K562 (cell line): ENCODE measurements at regions not wholly inside any gene's neighbourhood (a gene's known extent, or its start where the extent isn't known, plus 50 kb on each side); places are given as distances from the start of the nearest gene placed in this dataset.

Experiments used
- ATAC-seq: fragments of 200-7000 bp; cut with Tn5 transposase; 3 replicates; pipeline ENCODE4 v1.9.1; 2020; ENCODE audit warnings: moderate library complexity
- BruUV-seq: library from RNA; stranded (reverse); fragments of 400-500 nt; replicated peaks from 2 replicates; lab custom pipeline; 2021; lab: Mats Ljungman, UMichigan
- CTCF ChIA-PET: fragments of 300-600 bp; formaldehyde crosslinking; extraction: SDS; loops from one replicate; lab custom pipeline; 2021; ENCODE audit warnings: low intra/inter-chr PET ratio; lab: Yijun Ruan, JAX
- POLR2A ChIA-PET: fragments of 300-600, 350-650 bp; sonication (Branson Sonifier 250); formaldehyde crosslinking; extraction: SDS; loops from one replicate; lab custom pipeline; 2021; ENCODE audit warnings: antibody characterized with exemption, inconsistent platforms; lab: Yijun Ruan, JAX
- DNase-seq, 4 experiments: peaks; one replicate each; pipeline versions ENCODE4 v3.0.0 to v3.0.0-alpha.2; 2011 to 2018; ENCODE audit warnings: low spot score in 3 of 4, mixed read lengths in 3 of 4; ENCODE audit errors: extremely low read depth in 1 of 4
- FAIRE-seq: peaks from 2 replicates; lab custom pipeline; 2011; peaks lifted over from hg19 to GRCh38; lab: Jason Lieb, UNC
- H2AFZ ChIP-seq: 2 replicates; pipeline ENCODE4 v1.6.0; 2011; ENCODE audit warnings: low read depth, low read length, control low read depth, inconsistent platforms
- H3K27ac ChIP-seq: fragments of 200-600 bp; 3 replicates; pipeline ENCODE4 v1.8.0; 2011; ENCODE audit warnings: low read depth, mild to moderate bottlenecking, control low read depth, inconsistent platforms, low read length, moderate library complexity, mixed read lengths; ENCODE audit errors: extremely low read depth
- H3K27me3 ChIP-seq, 2 experiments: fragments of 300-600 bp in 1 of 2; 2 replicates in 1 of 2; 3 replicates in 1 of 2; pipeline versions ENCODE4 v1.6.0 to v1.8.0; 2011; ENCODE audit warnings: inconsistent platforms in 2 of 2, low read length in 2 of 2, mild to moderate bottlenecking in 1 of 2, mixed read lengths in 1 of 2, moderate library complexity in 1 of 2; ENCODE audit not compliant: control insufficient read depth in 2 of 2, insufficient read depth in 2 of 2
- H3K36me3 ChIP-seq: fragments of 300-600 bp; 3 replicates; pipeline ENCODE4 v1.8.0; 2011; ENCODE audit warnings: mild to moderate bottlenecking, low read length, inconsistent platforms; ENCODE audit not compliant: control insufficient read depth, insufficient read depth
- H3K4me1 ChIP-seq, 2 experiments: fragments of 200-600 bp in 1 of 2; replicated peaks in 1 of 2; 2 replicates in 1 of 2; 3 replicates in 1 of 2; pipeline versions ENCODE4 v1.5.1 to v1.8.0; 2011; ENCODE audit warnings: inconsistent platforms in 2 of 2, low read length in 2 of 2, mild to moderate bottlenecking in 1 of 2, mixed read lengths in 1 of 2, moderate library complexity in 1 of 2; ENCODE audit not compliant: control insufficient read depth in 2 of 2, insufficient read depth in 2 of 2
- H3K4me2 ChIP-seq: 2 replicates; pipeline ENCODE4 v1.6.1; 2011; ENCODE audit warnings: low read length, control low read depth, inconsistent platforms, mixed read lengths; ENCODE audit not compliant: insufficient read depth
- H3K4me3 ChIP-seq: fragments of 200-600 bp; sonication (generic), shearing (Covaris generic); 2 replicates; pipeline ENCODE4 v1.5.1; 2016; ENCODE audit warnings: control low read depth, inconsistent platforms
- H3K79me2 ChIP-seq: fragments of 200-600 bp; 3 replicates; pipeline ENCODE4 v1.8.0; 2011; ENCODE audit warnings: low read length, inconsistent platforms; ENCODE audit not compliant: control insufficient read depth, insufficient read depth
- H3K9ac ChIP-seq, 2 experiments: 2 replicates each; pipeline versions ENCODE4 v1.6.0 to v1.6.1; 2011; ENCODE audit warnings: low read depth in 2 of 2, low read length in 2 of 2, control low read depth in 1 of 2, inconsistent platforms in 1 of 2, mild to moderate bottlenecking in 1 of 2, mixed read lengths in 1 of 2; ENCODE audit not compliant: insufficient read depth in 1 of 2
- H3K9me1 ChIP-seq: one replicate; pipeline ENCODE4 v1.6.0; 2011; ENCODE audit warnings: inconsistent platforms, mild to moderate bottlenecking, low read length, moderate library complexity; ENCODE audit not compliant: control insufficient read depth, insufficient read depth
- H3K9me3 ChIP-seq: replicated peaks from 2 replicates; pipeline ENCODE4 v1.5.1; 2011; ENCODE audit warnings: low read depth, low read length, inconsistent platforms; ENCODE audit not compliant: control insufficient read depth, insufficient read depth
- H4K20me1 ChIP-seq: replicated peaks from 2 replicates; pipeline ENCODE4 v1.6.1; 2011; ENCODE audit warnings: low read length, inconsistent platforms, mixed read lengths; ENCODE audit not compliant: control insufficient read depth, insufficient read depth
- ARID1B ChIP-seq: fragments of 450-650 bp; IDR thresholded peaks from 2 replicates; pipeline ENCODE4 v1.6.1; 2016; ENCODE audit warnings: antibody characterized with exemption, mild to moderate bottlenecking, inconsistent platforms
- BRD4 ChIP-seq: fragments of 200-600 bp; sonication (generic); IDR thresholded peaks from 2 replicates; pipeline ENCODE4 v1.6.1; 2017; ENCODE audit warnings: inconsistent platforms
- C11orf30 ChIP-seq: fragments of 450-650 bp; IDR thresholded peaks from 2 replicates; pipeline ENCODE4 v1.6.1; 2016; ENCODE audit warnings: low read depth, mild to moderate bottlenecking
- CEBPG ChIP-seq, 3 experiments: fragments of 200-800 bp in 1 of 3; sonication (Bioruptor generic) in 1 of 3; sonication (generic) in 1 of 3; formaldehyde crosslinking in 1 of 3; IDR thresholded peaks in 2 of 3; conservative IDR thresholded peaks in 1 of 3; 2 replicates each; pipeline versions ENCODE4 v1.6.1 to v1.8.0; 2016 to 2022; ENCODE audit warnings: missing compliant biosample characterization in 2 of 3, missing genetic modification characterization in 2 of 3, mild to moderate bottlenecking in 1 of 3, missing genetic modification reagents in 1 of 3
- COPS2 ChIP-seq: fragments of 450-650 bp; conservative IDR thresholded peaks from 2 replicates; pipeline ENCODE4 v1.6.1; 2016; ENCODE audit warnings: mild to moderate bottlenecking, moderate library complexity
- HOMEZ ChIP-seq: fragments of 250-450 bp; sonication (Bioruptor Pico); IDR thresholded peaks from 2 replicates; pipeline ENCODE4 v1.4.0; 2020; ENCODE audit warnings: mild to moderate bottlenecking, moderate library complexity
- HOXB6 ChIP-seq: fragments of 250-450 bp; sonication (Bioruptor Pico); IDR thresholded peaks from 2 replicates; pipeline ENCODE4 v1.5.1; 2022; ENCODE audit warnings: mild to moderate bottlenecking, borderline replicate concordance
- ILK ChIP-seq: fragments of 450-650 bp; IDR thresholded peaks from 2 replicates; pipeline ENCODE4 v1.6.1; 2016; ENCODE audit warnings: missing genetic modification characterization, low read depth, mild to moderate bottlenecking, missing compliant biosample characterization, moderate library complexity, borderline replicate concordance
- MYBL2 ChIP-seq, 2 experiments: fragments of 450-650 bp in 1 of 2; sonication (generic) in 1 of 2; formaldehyde crosslinking in 1 of 2; IDR thresholded peaks; 2 replicates each; pipeline versions ENCODE4 v1.6.1 to v1.8.1; 2017 to 2022; ENCODE audit warnings: borderline replicate concordance in 1 of 2, inconsistent platforms in 1 of 2, low read depth in 1 of 2, mild to moderate bottlenecking in 1 of 2, missing genetic modification reagents in 1 of 2, moderate library complexity in 1 of 2
- NEUROD1 ChIP-seq: fragments of 150-350 bp; IDR thresholded peaks from 2 replicates; pipeline ENCODE4 v1.6.1; 2014; ENCODE audit warnings: borderline replicate concordance, low read length, low read depth; ENCODE audit not compliant: partially characterized antibody
- NFRKB ChIP-seq: fragments of 450-650 bp; IDR thresholded peaks from 2 replicates; pipeline ENCODE4 v1.6.1; 2016; ENCODE audit warnings: low read depth
- RBBP5 ChIP-seq: fragments of 200-600 bp; sonication (generic); IDR thresholded peaks from 2 replicates; pipeline ENCODE4 v1.6.1; 2012; ENCODE audit warnings: borderline replicate concordance, mild to moderate bottlenecking, low read length, control low read depth, inconsistent platforms; ENCODE audit not compliant: insufficient read depth, poor library complexity, severe bottlenecking
- WGBS: fragments of 100-300 bp; shearing (Covaris generic); methylation state at CpG from one replicate; pipeline ENCODE4 v1.1.6; 2016; ENCODE audit warnings: low coverage, mixed read lengths; ENCODE audit not compliant: insufficient coverage; ENCODE audit errors: missing lambda C conversion rate; 5-methylcytosine and 5-hydroxymethylcytosine counted together
- in situ Hi-C: fragments of 300-500 bp; cut with MboI; formaldehyde crosslinking; loops from 4 replicates; pipeline ENCODE4 v1.15.0; 2018; ENCODE audit warnings: inconsistent platforms, mixed read lengths
- intact Hi-C: fragments of 100-400 bp; cut with micrococcal nuclease; formaldehyde crosslinking; loops from 2 replicates; pipeline ENCODE4 v1.14.2; 2022
- TF ChIP-seq, protein P1 (sequence below), 3 experiments: IDR thresholded peaks in 2 of 3; conservative IDR thresholded peaks in 1 of 3; 2 replicates each; pipeline ENCODE4 v1.5.1; 2011 to 2012; ENCODE audit warnings: low read length in 3 of 3, mild to moderate bottlenecking in 3 of 3, control low read depth in 2 of 3, improper control_type of control experiment in 1 of 3, inconsistent platforms in 1 of 3, low read depth in 1 of 3, mixed read lengths in 1 of 3, moderate library complexity in 1 of 3; ENCODE audit not compliant: insufficient read depth in 2 of 3

DNA sequence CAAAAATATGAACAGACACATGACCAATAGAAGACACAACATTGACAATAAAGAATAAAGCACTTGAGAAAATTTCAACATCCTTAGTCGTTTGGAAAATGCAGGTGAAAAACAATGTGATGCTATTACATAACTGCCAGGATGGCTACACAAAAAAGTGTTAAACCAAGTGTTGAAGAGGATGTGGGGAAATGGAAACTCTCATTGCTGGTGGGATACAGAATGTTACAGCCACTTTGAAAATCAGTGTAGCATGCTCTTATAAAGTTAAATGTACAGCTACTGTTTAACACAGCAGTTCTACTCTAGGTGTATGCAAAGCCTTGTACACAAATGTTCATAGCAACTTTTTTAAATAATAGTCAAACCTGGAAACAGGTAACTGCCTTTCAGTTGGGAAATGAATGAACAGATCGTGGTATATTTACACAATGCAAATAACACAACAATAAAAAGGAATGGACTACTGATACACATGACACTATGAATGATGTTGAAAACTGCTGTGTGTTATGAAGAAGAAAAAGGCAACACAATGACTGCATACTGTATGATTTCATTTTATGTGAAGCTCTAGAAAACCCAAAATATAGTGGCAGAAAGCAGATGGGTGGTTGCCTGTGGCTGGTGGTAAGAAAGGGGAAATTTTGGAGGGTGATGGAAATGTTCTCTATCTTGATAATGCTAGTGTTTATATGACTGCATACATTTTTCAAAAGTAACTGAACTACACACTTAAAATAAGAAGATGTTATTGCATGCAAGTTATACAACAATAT lies 102.2 kb upstream of the VIPR2 start (continued):
- TF ChIP-seq HOMEZ (CRISPR knock-in tag) (no peak), ARID1B (no peak), BRD4 (no peak), ILK (tag) (no peak), CEBPG (CRISPR knock-in tag; IDR thresholded peaks at IDR 0.05) (no peak), CEBPG (tag; conservative IDR thresholded peaks at IDR 0.05 in 1 of 2, IDR thresholded peaks at IDR 0.05 in 1 of 2) (no peak), NFRKB (no peak), COPS2 (no peak), HOXB6 (CRISPR knock-in tag) (no peak), C11orf30 (no peak)

GRCh38 chr7:159240962-159241361 lies 96.3 kb upstream of the VIPR2 start:
- H3K27me3 ChIP-seq = peaks cover 6 to 13% of the 10 kb centered on the region in 2 experiments; a peak in 3 of 5 replicates
- H3K9ac ChIP-seq = no peak overlapping the region
- no peak overlapping the region for H3K4me3 ChIP-seq
- in situ Hi-C loops (no loop called here), intact Hi-C loops (no loop called here)
- H3K9me3 ChIP-seq = no peaks in the 10 kb centered on the region
- ChIA-PET CTCF (no interaction called here), POLR2A (no interaction called here)
- no peaks in the 10 kb centered on the region for H4K20me1 ChIP-seq
- H3K36me3 ChIP-seq = no peaks in the 10 kb centered on the region
- H3K79me2 ChIP-seq = no peaks in the 10 kb centered on the region
- H3K9me1 ChIP-seq = no peaks in the 10 kb centered on the region
- H3K4me2 ChIP-seq = no peak overlapping the region
- WGBS = under 1% methylated on average over 4 of the region's 4 CpGs
- FAIRE-seq (peak; percentile 59), DNase-seq (no peak), ATAC-seq (peak; percentile 73)
- H2AFZ ChIP-seq = no peak overlapping the region
- no TSS peak for BruUV-seq
- H3K27ac ChIP-seq = no peak overlapping the region
- TF ChIP-seq, protein P1, sequence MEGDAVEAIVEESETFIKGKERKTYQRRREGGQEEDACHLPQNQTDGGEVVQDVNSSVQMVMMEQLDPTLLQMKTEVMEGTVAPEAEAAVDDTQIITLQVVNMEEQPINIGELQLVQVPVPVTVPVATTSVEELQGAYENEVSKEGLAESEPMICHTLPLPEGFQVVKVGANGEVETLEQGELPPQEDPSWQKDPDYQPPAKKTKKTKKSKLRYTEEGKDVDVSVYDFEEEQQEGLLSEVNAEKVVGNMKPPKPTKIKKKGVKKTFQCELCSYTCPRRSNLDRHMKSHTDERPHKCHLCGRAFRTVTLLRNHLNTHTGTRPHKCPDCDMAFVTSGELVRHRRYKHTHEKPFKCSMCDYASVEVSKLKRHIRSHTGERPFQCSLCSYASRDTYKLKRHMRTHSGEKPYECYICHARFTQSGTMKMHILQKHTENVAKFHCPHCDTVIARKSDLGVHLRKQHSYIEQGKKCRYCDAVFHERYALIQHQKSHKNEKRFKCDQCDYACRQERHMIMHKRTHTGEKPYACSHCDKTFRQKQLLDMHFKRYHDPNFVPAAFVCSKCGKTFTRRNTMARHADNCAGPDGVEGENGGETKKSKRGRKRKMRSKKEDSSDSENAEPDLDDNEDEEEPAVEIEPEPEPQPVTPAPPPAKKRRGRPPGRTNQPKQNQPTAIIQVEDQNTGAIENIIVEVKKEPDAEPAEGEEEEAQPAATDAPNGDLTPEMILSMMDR (IDR thresholded peaks at IDR 0.05 in 2 of 3, conservative IDR thresholded peaks at IDR 0.05 in 1 of 3; ENCODE audit: insufficient read depth in 2 of 3, low read depth in 1 of 3, low read length in 3 of 3) = 0 out of 6 replicates have a peak, but pooled peaks of 1 of the 3 experiments have one; percentile 13
- TF ChIP-seq NEUROD1 = no peak
- no peak for TF ChIP-seq MYBL2 (IDR thresholded peaks at IDR 0.05; ENCODE audit: low read depth)
- TF ChIP-seq MYBL2 (CRISPR knock-in tag; IDR thresholded peaks at IDR 0.05; ENCODE audit: borderline replicate concordance) = no peak
- TF ChIP-seq RBBP5 = no peak
- no peaks in the 10 kb centered on the region; a peak in 1 of 5 replicates for H3K4me1 ChIP-seq
